GM21515 (cell line): ENCODE measurements at regions not wholly inside any gene's neighbourhood (a gene's known extent, or its start where the extent isn't known, plus 50 kb on each side); places are given as distances from the start of the nearest gene placed in this dataset.

Experiments
- ATAC-seq: cut with Tn5 transposase; IDR thresholded peaks from one replicate; pipeline ENCODE4 v1.9.1; 2021; ENCODE audit not compliant: unreplicated experiment

DNA sequence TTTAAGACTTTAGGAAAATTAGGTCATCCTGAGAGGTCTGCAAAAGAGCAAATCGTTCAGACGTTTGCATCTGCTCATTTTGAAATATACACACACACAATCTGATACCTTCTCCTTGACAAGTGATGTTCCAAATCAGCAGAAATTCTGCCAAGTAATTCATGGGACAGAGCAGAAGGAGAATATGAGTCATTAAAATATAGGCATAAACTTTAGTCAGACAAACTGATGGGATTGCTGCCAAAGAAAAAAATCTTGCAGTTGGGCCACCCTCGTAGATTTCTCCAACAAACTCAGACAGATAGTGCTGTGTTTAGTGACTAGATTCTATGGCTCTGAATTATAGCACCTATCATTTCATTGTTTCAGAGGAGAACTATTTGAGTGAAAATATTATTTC is 336.3 kb downstream of the NYAP2 start:
- no peak for ATAC-seq

DNA sequence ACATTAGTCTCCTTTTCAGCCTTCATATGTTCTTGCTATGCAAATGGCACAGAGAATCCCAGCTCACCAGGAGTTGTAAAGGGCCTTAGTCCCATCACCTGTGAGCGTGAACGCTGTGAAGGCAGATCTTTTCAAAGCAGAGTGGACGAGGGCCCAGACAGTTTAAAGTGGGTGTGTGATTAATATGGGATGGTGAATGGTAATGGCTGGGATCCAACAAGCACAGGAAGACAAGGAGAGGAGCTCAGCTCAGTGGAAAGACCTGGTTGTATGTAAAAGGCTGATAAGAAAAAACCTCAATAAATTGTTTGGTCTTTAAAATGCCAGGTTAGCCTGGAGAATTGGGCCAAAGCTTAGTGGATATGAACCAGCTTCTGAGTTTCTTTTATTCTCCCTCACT is 326.2 kb downstream of the NYAP2 start:
- no peak for ATAC-seq
